Activated CD8-positive, alpha-beta T cell treated with anti-CD3 and anti-CD28 coated beads, Interleukin-2, amount 10 ng/mL, durations not matched to agents 7 days and 5 days (primary cell): ENCODE measurements at regions not wholly inside any gene's neighbourhood (a gene's known extent, or its start where the extent isn't known, plus 50 kb on each side); places are given as distances from the start of the nearest gene placed in this dataset.

ENCODE experiments used
- ATAC-seq: fragments of 150-1000 bp; cut with Tn5 transposase; one replicate; pipeline ENCODE4 v1.10.0; 2021; ENCODE audit warnings: moderate library complexity
- CTCF ChIA-PET: fragments of 350-600 bp; sonication (Branson Sonifier 250); formaldehyde crosslinking; loops from one replicate; lab custom pipeline; 2021; ENCODE audit warnings: antibody characterized with exemption; lab: Charles Lee
- POLR2A ChIA-PET: fragments of 350-600 bp; sonication (Branson Sonifier 250); formaldehyde crosslinking; loops from one replicate; lab custom pipeline; 2021; ENCODE audit warnings: antibody characterized with exemption; lab: Charles Lee
- DNase-seq: peaks from one replicate; pipeline ENCODE4 v3.0.0-alpha.2; 2020
- H3K27ac Mint-ChIP-seq: one replicate; pipeline ENCODE4 v1.8.0; 2021; ENCODE audit warnings: mild to moderate bottlenecking, mixed read lengths
- H3K27me3 Mint-ChIP-seq: one replicate; pipeline ENCODE4 v1.8.0; 2021; ENCODE audit warnings: low read depth, mixed read lengths
- H3K36me3 Mint-ChIP-seq: one replicate; pipeline ENCODE4 v1.8.0; 2021; ENCODE audit warnings: low read depth, mixed read lengths
- H3K4me1 Mint-ChIP-seq: one replicate; pipeline ENCODE4 v1.8.0; 2021; ENCODE audit warnings: low read depth, mixed read lengths
- H3K4me3 Mint-ChIP-seq: one replicate; pipeline ENCODE4 v1.8.0; 2021; ENCODE audit warnings: mild to moderate bottlenecking, mixed read lengths
- H3K9me3 Mint-ChIP-seq: one replicate; pipeline ENCODE4 v1.8.0; 2022; ENCODE audit warnings: mixed read lengths; ENCODE audit not compliant: insufficient read depth

DNA sequence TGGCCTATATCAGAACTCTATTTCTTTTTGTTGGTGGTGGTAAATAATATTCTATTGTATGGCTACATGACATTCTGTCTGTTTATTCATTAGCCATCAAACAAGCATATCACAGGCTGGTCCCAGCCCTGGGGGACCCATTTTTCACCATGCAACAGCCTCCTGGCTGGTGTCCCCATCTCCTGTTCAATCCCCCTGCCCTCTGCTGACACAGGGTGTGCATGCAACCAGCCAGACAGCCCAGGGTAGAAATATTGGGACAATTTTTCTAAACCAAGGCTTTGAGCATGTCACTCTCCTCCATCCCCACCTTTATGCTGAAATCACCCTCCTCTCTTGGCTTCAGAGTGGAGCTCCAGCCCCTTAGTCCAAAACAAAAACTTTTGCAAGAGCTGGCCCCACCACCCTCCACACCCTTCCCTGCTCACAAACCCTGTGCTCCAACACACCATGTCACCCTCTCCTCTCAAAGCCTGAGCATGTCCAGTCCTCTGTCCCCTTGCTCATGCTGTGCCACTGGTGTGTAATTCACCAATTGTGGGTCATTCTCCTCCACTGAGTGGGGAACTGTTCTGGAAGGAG is 153.0 kb upstream of the UQCRFS1 start:
- H3K36me3 Mint-ChIP-seq: no peaks in the 10 kb centered on the region
- no peak overlapping the region for H3K27ac Mint-ChIP-seq
- DNase-seq (no peak), ATAC-seq (no peak)
- H3K4me1 Mint-ChIP-seq: no peaks in the 10 kb centered on the region
- H3K9me3 Mint-ChIP-seq: no peaks in the 10 kb centered on the region
- no peak overlapping the region for H3K4me3 Mint-ChIP-seq
- ChIA-PET CTCF (no interaction called here), POLR2A (no interaction called here)
- peaks cover 6% of the 10 kb centered on the region for H3K27me3 Mint-ChIP-seq

GRCh38 chr19:29366757-29367156 is 153.8 kb upstream of the UQCRFS1 start:
- ATAC-seq (no peak), DNase-seq (no peak)
- no peak overlapping the region for H3K27ac Mint-ChIP-seq
- POLR2A ChIA-PET: no interaction called here
- no peaks in the 10 kb centered on the region for H3K36me3 Mint-ChIP-seq
- CTCF ChIA-PET: no interaction called here
- H3K4me3 Mint-ChIP-seq: no peak overlapping the region
- H3K9me3 Mint-ChIP-seq: no peaks in the 10 kb centered on the region
- H3K27me3 Mint-ChIP-seq: peaks cover 6% of the 10 kb centered on the region
- no peaks in the 10 kb centered on the region for H3K4me1 Mint-ChIP-seq

DNA sequence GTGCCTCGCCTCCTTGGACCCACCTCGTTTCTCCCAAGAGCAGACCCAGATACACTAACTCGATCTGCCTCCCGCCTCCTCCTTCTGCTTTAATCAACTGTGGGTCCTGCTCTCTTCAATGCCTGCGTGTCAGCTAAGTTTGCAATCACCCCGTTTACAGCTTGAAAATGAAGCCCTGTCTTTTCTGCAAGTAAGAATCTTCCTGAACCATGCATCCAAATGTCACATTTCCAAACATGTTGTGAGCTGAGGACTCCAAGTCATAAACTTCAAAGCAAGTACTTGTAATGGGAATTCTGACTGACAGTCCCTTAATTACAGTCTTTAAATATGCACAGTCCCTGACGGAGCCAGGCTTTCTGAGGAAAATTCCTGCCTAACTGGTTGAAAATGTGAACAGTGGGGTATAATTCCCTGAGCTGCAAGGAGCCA is 154.9 kb upstream of the UQCRFS1 start:
- H3K36me3 Mint-ChIP-seq: no peaks in the 10 kb centered on the region
- CTCF ChIA-PET: no interaction called here
- POLR2A ChIA-PET: no interaction called here
- peaks cover 6% of the 10 kb centered on the region for H3K27me3 Mint-ChIP-seq
- H3K4me1 Mint-ChIP-seq: no peaks in the 10 kb centered on the region
- no peak for DNase-seq
- no peaks in the 10 kb centered on the region for H3K9me3 Mint-ChIP-seq
- no peak overlapping the region for H3K4me3 Mint-ChIP-seq
- no peak for ATAC-seq
- H3K27ac Mint-ChIP-seq: no peak overlapping the region

DNA sequence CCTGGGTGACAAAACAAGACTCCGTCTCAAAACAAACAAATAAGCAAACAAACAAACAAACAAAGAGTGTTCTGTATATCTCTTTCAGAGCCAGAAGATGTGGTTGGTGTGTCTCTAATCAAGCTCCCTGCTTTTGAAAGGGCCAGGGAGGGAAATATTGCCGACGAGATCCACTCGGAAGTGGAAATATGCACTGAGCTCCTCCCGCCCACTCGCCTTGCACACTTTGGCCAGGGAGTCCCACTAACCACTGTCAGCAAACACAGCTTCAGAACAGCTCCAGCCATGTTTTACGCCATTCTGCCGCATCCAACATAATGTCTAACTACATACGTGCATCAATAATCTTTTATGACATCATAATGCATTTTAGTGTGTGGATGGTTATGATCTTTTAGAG is 155.5 kb upstream of the VSTM2B start:
- ATAC-seq: no peak
- ChIA-PET CTCF (no interaction called here), POLR2A (no interaction called here)
- Mint-ChIP-seq H3K27ac (no peak overlapping the region), H3K9me3 (no peaks in the 10 kb centered on the region), H3K36me3 (no peaks in the 10 kb centered on the region), H3K4me3 (no peak overlapping the region), H3K27me3 (peaks cover under 1% of the 10 kb centered on the region), H3K4me1 (no peaks in the 10 kb centered on the region)
- DNase-seq: no peak

GRCh38 chr19:29371251-29372090 is 154.3 kb upstream of the VSTM2B start:
- Mint-ChIP-seq H3K4me1 (no peaks in the 10 kb centered on the region), H3K27me3 (no peaks in the 10 kb centered on the region)
- DNase-seq: no peak

DNA sequence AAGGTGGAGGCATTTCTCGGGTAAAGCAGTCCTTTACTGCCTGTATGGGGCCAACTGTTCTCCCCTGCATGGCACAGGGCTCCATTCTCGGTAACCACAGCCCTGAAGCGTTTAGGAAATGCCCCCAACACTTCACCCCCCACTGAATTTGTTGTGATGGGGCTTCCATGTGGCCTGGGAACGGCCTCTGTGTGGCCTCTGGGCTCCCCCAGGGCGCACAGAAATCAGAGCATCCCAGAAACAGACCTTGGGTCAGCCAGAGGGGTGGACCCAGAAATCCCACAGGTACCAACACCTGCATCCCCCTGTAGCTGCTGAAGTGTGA is 153.7 kb upstream of the VSTM2B start:
- ATAC-seq (no peak), DNase-seq (no peak)
- ChIA-PET POLR2A (no interaction called here), CTCF (no interaction called here)
- Mint-ChIP-seq H3K27ac (no peak overlapping the region), H3K27me3 (no peaks in the 10 kb centered on the region), H3K36me3 (no peaks in the 10 kb centered on the region), H3K4me3 (no peak overlapping the region), H3K9me3 (no peaks in the 10 kb centered on the region), H3K4me1 (no peaks in the 10 kb centered on the region)

More at GRCh38 chr19:29371251-29372090, 154.3 kb upstream of the VSTM2B start:
- H3K9me3 Mint-ChIP-seq: no peaks in the 10 kb centered on the region
- CTCF ChIA-PET: interaction anchor here (0.7 kb wide), 1 partner anchor 1252 kb away, joined by 3 read pairs; no protein-coding TSS in a partner anchor
- no peak overlapping the region for H3K4me3 Mint-ChIP-seq
- H3K36me3 Mint-ChIP-seq: no peaks in the 10 kb centered on the region
- POLR2A ChIA-PET: interaction anchor here (0.7 kb wide), 1 partner anchor 99 kb away, joined by 3 read pairs; no protein-coding TSS in a partner anchor
- no peak overlapping the region for H3K27ac Mint-ChIP-seq
- no peak for ATAC-seq

GRCh38 chr19:29372461-29372860 is 153.3 kb upstream of the VSTM2B start:
- DNase-seq (no peak), ATAC-seq (no peak)
- no peaks in the 10 kb centered on the region for H3K36me3 Mint-ChIP-seq
- no peak overlapping the region for H3K4me3 Mint-ChIP-seq
- ChIA-PET CTCF (no interaction called here), POLR2A (no interaction called here)
- no peaks in the 10 kb centered on the region for H3K9me3 Mint-ChIP-seq
- H3K27me3 Mint-ChIP-seq: no peaks in the 10 kb centered on the region
- H3K27ac Mint-ChIP-seq: no peak overlapping the region
- no peaks in the 10 kb centered on the region for H3K4me1 Mint-ChIP-seq

GRCh38 chr19:29372921-29373797 is 152.6 kb upstream of the VSTM2B start:
- H3K36me3 Mint-ChIP-seq: no peaks in the 10 kb centered on the region
- H3K9me3 Mint-ChIP-seq: no peaks in the 10 kb centered on the region
- DNase-seq (no peak), ATAC-seq (no peak)
- no peaks in the 10 kb centered on the region for H3K4me1 Mint-ChIP-seq
- no peaks in the 10 kb centered on the region for H3K27me3 Mint-ChIP-seq
- CTCF ChIA-PET: no interaction called here
- H3K27ac Mint-ChIP-seq: no peak overlapping the region
- no peak overlapping the region for H3K4me3 Mint-ChIP-seq
- POLR2A ChIA-PET: no interaction called here

GRCh38 chr19:29375429-29376119 is 150.2 kb upstream of the VSTM2B start:
- Mint-ChIP-seq H3K36me3 (no peaks in the 10 kb centered on the region), H3K4me1 (no peaks in the 10 kb centered on the region), H3K9me3 (no peaks in the 10 kb centered on the region), H3K4me3 (no peak overlapping the region), H3K27me3 (peaks cover 15% of the 10 kb centered on the region), H3K27ac (no peak overlapping the region)
- ChIA-PET CTCF (no interaction called here), POLR2A (no interaction called here)
- no peak for ATAC-seq
- DNase-seq: no peak

GRCh38 chr19:29376855-29377354 is 148.9 kb upstream of the VSTM2B start:
- H3K27ac Mint-ChIP-seq: no peak overlapping the region
- H3K36me3 Mint-ChIP-seq: no peaks in the 10 kb centered on the region
- DNase-seq (no peak), ATAC-seq (no peak)
- H3K27me3 Mint-ChIP-seq: peaks cover 18% of the 10 kb centered on the region
- no peaks in the 10 kb centered on the region for H3K4me1 Mint-ChIP-seq
- no peak overlapping the region for H3K4me3 Mint-ChIP-seq
- H3K9me3 Mint-ChIP-seq: no peaks in the 10 kb centered on the region
- ChIA-PET POLR2A (no interaction called here), CTCF (no interaction called here)

DNA sequence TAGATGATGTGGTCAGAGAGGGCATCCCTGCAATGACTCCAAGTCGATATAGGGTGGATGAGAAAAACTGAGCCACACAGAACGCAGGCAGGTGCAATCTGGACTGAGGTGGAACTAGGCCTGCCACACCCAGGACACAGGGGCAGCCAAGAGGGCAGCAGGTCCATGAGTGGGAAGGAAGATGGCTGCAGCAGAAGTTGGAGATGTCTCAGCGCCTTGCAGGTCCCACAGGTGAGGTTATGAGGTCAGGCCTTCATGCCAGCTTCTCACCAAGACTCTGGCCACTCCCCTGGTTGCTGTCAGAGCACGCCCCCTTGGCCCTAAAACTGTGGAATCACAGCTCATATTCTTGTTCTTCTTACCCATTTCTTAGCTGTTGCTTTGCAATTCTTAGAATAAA is 147.7 kb upstream of the VSTM2B start:
- no peaks in the 10 kb centered on the region for H3K4me1 Mint-ChIP-seq
- no peak overlapping the region for H3K4me3 Mint-ChIP-seq
- ChIA-PET CTCF (no interaction called here), POLR2A (no interaction called here)
- ATAC-seq (no peak), DNase-seq (no peak)
- H3K9me3 Mint-ChIP-seq: no peaks in the 10 kb centered on the region
- H3K27me3 Mint-ChIP-seq: peaks cover 18% of the 10 kb centered on the region
- no peak overlapping the region for H3K27ac Mint-ChIP-seq
- no peaks in the 10 kb centered on the region for H3K36me3 Mint-ChIP-seq
